ENCODE measurements at regions not wholly inside any gene's neighbourhood (a gene's known extent, or its start where the extent isn't known, plus 50 kb on each side); places are given as distances from the start of the nearest gene placed in this dataset.
"Not testable (repeated sequence)": the region's sequence is repeated elsewhere in the genome, so short reads cannot be mapped to it uniquely, and the experiment has no call there.

DNA sequence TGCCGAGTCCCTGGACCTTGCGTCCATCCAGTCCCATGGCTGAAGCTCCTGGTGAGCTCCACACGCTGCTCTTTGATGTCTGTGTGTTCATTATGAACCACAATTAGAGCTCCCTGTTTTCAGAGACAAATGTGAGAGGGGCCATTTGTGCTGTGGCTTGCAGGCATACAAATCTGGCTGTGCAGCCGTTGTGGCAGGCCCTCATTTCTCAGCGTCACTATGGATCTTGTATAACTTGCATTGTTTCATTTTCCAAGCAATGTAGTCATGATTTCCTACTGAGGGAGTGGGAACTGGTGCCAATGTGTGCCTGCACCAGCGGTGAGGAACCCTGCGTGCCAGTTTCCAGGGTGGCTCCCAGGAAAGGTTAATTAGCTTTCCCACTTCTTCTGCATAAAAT, 542.6 kb downstream of the TMEM114 start:
- DNase-seq, result no peak

DNA sequence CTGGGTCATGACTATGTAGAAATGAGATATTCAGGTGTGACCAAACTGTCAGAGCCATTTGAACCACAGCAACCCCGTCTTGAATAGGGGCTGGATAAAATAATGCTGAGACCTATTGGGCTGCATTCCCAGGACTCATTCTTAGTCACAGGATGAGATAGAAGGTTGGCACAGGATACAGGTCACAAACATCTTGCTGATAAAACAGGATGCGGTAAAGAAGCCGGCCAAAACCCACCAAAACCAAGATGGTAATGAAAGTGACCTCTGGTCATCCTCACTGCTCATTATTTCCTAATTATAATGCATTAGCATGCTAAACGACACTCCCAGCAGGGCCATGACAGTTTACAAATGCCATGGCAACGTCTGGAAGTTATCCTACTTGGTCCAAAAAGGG, 545.5 kb downstream of the TMEM114 start:
- no peak for DNase-seq

DNA sequence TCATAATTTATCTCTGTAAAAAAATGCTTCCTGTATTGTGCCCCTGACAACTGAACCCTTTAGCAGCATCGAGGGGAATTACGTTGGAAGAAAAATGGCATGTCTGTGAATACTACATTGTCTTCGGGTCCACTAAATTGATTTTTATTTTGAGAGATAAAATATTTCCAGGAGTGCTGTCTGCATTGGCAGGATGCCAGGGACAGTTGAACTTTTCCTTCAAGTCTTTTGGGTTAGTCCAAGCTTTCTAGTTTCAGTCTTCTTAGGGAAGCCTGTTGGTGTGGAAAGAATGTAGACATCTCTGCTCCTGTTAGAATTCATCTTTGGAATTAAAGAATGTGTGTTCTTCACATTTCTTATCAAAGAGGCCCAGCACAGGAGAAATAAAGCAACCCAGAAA, 557.9 kb downstream of the TMEM114 start:
- no peak for DNase-seq

DNA sequence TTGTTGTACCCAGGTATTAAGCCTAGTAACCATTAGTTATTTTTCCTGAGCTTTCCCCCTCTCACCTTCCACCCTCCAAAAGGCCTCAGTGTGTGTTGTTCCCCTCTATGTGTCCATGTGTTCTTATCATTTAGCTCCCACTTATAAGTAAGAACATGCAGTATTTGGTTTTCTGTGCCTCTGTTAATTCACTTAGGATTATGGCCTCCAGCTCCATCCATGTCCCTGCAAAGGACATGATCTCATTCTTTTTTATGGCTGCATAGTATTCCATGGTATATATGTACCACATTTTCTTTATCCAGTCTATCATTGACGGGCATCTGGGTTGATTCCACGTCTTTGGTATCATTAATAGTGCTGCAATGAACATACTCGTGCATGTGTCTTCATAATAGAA, 560.3 kb downstream of the TMEM114 start:
- not testable (repeated sequence) for DNase-seq

DNA sequence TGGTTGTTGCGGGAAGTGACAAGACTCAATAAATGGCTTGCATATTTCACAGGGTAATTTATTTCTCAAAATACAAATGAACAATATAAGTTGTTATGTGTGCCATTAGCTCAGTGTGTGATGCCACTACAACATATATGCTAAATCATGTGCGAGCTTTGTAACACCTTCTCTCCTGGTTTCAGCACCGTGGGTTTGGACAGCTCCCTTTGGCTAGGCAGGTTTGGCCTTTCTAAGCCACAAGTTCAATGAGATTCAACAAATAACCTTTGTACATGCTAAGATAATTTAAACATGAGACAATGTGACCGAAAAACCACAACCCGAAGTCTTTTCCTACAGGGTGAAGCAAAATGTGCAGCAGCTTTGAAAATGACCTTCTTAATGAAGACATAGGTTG, 563.9 kb downstream of the TMEM114 start:
- DNase-seq, result no peak

DNA sequence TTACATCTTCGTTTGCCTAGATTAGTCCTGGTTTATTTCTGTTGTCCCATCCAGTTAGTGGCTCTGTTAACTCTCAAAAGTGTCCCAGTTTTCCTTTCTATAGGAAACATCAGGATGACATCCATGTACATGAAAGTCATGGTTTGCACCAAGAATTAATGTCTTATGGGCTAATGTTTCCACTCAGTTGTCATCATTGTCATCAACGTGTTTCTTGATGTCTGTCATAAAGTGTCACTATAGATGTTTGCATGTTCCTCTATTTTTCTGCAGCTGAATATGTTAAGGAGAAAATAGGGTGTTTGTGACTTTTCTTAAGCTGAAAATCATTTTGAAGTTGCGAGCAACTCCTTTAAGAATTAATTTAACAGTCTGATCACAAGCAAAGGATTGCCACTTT, 567.0 kb downstream of the TMEM114 start:
- no peak for DNase-seq

DNA sequence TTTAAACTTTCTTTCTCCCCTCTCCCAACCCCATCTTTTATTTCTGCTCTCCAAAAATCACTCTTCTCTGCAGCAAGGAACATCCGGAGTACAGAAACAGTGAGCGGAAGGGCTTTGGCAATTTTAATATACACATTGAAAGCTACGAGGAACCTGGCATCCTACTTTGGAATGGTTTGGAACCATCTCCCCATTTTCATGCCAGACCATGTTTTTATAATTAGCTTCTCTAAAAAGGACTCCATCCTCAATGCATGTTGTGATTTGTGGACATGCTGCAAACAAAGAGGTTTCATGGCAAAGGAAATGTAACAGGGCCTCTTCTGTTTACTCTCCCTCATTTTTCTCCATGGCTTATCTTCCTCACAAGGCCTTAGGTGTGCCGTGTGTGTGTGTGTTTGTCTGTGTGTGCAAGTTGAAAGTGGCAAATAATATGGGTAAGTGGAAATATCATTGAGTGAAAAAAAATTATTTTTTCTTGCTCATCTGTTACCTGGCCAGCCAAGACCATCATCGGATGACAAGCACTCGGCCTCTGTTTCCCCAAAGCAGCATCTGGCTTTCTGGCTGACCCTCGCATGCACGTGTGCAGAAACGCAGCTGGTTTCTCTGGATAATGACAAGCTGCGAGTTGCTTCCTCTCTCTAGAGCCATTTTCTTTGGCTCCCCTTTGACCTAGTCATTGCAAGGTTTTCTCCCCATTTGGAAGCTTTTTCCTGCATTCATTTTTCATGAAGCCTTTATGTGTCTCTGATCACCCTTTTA, 585.0 kb downstream of the TMEM114 start:
- no peak for DNase-seq

DNA sequence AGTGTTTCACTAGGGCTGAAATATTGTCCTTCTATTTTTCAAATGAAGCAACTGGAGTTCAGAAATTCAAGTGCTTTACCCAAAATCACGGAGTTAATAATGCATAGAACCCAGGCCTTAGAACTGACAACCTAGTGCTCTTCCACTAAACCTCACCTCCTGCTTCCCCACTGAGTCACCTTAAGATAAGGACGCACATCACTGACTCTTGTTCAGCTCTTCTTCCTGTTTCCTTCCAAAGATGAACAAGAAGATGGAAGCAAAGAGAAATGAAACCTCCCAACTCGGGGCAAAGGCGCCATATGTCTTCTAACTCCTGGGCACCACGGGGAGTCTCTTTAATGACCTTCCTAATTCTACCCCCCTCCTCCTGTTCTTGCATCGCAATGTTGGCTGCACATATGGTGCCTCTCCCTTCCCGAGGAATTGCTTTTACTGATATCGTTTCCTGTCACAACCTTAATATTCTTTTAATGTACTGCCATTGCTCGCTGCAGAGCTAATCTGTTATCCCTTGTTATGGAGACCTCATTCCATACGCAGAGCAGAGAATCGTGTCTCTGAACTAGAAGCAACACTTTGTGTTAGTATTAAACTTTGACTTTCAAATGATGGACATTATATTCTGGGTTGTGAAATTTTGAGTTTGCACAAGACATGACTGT, 591.4 kb downstream of the TMEM114 start:
- peak; percentile 27 for DNase-seq

DNA sequence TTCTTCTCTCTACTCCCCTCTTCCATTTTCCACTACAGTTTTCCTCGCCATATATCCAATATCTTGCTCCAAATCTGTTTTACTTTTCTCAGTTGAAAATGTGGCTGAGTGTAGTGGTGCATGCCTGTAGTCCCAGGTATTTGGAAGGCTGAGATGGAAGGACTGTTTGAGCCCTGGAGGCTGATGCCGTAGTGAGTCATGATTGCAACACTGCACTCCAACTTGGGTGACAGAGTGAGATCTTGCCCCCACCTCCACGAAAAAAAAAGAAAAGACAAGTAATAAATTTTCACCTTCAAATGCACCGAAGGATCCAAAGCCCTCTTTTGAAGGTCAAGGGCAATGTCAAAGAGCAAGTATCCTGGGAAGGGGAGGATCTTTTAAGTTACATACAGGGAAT, 592.3 kb downstream of the TMEM114 start:
- DNase-seq, result no peak

DNA sequence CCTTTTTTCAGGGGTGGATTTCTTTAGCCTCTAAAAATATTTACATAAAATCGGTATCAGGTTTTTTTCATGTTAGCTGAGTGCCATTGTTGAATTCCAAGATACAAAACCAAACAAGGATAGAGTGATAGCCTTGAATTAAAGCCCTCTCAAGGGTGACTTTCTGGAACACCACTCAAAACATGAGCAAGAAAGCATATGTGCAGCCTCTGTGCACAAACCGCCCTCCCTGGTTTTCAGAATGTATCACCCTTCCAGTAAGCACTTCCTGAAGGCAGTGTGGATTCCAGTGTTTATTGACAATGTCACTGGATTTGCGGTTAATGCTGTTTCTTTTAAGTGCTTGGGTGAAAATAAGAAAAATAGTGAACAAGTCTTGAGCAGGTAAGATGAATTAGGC, 597.7 kb downstream of the TMEM114 start:
- no peak for DNase-seq

DNA sequence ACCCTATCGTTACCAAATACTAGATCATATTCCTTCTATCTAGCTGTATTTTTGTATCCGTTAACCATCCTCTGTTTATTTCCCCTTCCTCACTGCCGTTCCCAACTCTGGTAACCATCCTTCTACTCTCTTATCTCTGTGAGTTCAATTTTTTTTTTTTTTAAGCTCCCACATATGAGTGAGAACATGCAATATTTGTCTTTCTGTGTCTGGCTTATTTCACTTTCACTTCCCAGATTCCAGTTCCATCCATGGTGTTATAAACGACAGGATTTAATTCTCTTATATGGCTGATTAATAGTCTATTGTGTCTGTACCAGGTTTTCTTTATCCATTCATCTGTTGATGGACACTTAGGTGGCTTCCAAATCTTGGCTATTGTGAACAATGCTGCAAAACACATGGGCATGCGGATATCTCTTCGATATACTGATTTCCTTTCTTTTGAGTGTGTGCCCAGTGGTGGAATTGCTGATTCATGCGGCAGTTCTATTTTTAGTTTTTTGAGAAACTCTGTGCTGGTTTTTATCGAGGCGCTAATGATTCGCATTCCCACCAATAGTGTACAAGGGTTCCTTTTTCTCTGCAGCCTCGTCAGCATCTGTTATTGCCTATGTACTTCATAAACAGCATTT, 599.6 kb downstream of the TMEM114 start:
- no peak for DNase-seq

DNA sequence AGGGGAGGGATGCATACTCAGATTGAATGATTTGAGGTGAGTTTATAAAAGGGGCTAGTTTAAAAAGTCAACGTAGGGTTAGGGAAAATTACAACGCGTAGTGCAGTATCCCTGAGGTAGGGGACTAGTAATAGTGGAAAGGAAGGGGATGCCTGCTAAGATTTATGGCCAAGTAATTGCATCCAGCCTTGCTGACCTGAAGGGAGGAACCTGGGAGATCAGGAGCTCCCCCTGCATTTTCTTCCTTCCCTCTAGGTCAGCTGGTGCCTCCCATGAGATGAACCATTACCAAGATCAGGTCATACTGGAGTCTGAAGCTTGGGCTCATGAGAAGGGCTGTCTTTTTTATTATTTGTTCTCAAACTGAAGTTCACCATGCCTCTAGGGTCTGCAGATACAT, 606.6 kb downstream of the TMEM114 start:
- DNase-seq, result no peak

DNA sequence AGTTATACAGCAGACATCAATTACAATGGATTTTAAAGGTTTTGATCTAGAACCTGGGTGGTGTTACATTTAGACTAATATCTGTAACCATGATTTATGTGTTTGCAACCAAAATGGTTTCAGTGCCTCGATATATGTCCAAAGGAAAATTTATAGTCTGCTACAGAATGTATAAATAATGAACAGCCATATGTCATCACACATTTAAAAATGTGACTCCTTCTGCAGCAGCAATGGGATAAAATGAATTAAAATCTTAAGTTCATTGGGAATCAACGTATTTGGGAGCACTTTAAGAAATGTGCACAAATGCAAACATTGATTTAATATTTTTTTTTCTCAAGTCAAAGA, 610.2 kb downstream of the TMEM114 start:
- no peak for DNase-seq

DNA sequence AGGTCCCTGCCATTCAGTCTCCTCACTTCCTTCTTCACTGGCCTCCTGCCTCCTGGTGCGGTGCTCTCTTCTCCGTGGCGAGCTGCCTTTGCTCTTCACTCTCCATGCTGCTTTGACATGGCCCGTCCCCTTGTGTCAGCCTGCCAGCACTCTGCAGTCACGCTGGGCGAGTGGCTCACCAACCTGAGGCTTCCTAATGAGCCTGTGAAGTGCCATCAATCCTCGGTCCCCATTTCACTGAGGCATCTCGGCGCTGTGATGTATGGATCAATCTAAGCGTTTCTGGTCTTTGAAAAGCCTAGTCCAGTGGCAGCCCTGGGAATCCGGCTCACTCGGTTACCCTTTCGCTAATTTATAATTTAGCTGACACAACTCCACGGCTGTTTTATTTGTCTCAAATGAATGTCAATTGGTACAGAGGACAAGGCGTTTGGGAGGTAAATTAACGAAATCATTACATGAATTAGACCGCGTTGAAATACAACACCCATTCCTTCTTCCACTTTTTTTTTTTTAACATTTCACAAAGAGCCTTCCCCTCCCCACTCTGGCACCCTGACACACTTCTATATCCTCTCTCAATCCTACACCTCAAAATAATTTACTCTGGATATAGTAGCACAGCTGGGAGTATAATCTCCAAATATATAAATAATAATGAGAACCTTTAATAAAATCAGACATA, 610.7 kb downstream of the TMEM114 start:
- DNase-seq, result no peak

DNA sequence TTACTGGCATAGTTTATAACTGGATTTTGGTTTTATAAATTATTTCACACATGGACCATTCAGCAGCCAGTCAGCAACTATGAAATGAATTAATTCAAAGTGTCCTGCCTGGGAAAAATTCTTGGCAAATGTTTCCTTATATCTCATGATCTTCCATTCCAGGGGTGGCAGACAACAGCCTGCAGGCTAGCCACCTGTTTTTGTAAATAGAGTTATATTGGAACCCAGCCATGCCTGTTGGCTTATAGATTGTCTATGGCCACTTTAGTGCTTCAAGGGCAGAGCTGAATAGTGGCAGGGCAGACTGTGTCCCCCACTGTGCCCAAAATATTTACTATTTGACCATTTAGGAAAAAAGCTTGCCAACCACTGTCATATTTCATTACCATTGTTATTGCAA, 613.7 kb downstream of the TMEM114 start:
- no peak for DNase-seq

DNA sequence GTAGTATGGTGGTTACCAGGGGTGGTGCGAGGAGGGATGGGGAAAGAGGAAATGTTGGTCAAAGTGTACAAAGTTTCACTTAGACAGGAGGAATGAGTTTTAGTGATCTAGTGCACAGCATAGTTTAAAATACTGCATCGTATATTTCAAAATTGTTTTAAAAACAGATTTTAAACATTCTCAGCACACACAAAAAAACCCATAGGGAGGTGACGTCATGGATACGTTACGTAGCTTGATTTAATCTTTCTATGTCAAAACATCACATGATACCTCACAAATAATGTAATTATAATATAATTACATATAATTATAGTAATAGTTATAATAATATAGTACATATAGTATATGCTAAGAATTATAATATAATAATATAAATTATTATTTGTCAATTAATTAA, 614.2 kb downstream of the TMEM114 start:
- DNase-seq, result no peak

DNA sequence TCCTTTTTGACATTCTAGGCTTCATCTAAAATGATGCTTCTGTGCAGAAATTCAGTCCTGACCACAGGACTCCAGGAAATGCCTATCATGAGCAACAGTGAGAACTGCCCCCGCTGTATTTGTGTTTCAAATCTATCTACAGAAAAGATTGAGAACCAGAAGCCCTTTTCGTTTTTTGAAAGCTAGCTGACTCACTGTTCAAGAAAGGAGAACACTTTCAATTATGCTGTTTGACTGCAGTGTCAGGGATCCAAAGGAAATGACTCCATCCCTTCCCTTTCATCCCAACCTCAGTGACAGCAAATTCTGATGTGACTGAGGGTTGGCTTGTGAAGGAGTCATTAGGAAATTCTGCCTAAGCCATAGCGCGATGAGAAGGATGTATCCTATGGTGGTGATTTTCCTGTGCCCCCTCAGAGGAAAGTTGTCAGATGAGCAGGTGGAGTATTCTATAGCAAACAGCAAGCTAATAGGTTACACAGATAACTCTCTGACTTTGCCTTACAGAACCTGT, 622.3 kb downstream of the TMEM114 start:
- no peak for DNase-seq

DNA sequence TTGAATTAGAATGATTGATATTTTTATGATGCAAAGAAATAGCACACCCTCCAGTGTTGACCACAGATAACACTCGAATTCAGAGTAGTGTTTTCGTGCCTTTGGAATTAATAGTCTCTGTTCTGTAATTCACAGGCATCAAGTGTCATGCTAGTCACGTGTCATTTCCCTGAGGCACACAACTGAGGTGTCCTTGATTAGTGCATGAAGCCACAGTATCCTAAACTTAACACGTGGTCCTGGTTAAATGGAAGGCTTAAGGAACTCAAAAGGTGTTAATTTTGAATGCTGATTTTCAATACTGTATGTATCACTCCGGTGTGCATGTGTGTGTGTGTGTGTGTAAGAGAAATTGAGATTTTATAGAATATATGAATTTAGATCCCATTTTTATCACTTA, 625.6 kb downstream of the TMEM114 start:
- no peak for DNase-seq

DNA sequence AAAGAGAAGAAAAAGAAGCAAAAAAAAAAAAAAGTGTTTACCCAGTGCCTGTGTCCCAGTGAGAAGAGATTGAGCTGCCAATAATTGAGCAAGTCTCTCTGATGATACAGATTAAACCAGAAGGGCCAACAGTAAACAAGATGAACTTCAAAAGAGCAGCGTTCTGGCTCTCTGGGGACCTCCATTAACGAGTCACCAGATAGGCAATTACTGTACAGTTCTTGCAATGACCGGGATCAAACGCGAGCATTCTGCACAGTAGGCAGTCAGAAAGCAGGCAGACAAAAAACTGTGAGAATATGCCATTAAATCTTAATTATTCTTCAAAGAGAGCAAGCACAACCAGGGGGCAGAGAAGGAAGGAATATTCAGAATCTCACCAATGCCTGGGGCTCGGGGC, 626.1 kb downstream of the TMEM114 start:
- DNase-seq, result peak; percentile 37

DNA sequence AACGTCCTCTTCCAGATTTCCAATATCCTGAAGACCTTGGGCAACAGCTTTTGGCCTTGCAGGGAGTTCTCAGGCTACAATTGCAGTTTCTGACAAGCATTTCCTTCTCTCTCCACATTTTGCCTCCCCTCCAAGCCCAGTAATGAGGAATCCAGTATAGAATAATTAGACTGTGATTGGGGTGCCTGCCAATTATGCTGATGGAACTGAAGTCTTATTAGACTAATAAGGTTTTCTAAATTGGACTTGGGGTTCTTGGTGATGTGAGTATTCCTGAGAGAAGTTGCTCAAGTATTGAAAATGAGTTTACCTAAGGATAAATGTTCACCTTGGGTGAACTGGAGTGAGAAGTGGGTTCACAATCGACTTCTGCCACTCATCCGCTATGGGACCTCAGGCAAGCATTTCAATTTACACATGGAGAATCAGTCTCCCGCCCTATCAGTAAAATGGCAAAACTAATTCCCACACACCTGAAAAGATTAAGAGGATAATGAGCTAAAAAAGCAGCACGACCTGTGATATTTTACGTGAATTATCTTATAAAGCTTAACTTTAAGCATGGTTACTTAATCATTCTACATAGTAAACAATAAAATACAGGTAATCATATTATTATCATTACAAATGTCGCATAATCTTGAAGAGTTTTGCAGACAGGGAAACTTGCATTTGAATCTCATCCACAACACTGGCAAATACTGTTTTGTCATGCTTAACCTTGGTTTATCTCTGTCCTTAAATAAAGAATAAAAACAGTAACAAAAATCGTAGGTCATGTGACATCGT, 628.0 kb downstream of the TMEM114 start:
- no peak for DNase-seq

DNA sequence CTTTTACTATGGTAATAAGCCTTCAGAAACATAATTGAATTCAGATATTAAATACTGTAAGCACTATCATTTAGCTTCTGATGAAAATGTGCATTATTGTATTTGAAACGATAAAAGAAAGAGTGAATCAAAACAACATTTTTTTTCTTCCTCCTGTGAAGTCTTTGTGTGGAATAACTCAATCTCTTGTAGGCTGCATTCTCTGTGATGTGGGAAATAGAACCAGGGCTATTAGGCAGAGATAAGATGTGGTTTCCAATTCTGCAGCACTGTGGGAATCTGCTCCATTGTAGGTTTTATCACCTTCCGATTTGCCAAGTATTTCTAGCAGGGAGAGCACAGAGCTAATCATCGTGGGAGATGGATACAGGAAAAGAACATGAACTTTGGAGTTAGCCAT, 624.5 kb downstream of the RBFOX1 start:
- DNase-seq, result no peak

DNA sequence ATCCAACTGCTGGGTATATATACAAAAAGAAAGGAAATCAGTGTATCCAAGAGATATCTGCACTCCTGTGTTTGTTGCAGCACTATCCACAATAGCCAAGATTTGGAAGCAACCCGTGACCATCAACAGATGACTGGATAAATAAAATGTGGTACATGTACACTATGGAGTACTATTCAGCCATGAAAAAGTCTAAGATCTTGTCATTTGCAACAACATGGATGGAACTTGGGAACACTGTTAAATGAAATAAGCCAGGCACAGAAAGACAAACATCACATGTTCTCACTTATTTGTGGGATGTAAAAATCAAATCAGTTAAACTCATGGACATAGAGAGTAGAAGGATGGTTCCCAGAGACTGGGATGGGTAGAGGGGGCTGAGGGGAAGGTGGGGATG, 620.7 kb downstream of the RBFOX1 start:
- DNase-seq, result no peak

DNA sequence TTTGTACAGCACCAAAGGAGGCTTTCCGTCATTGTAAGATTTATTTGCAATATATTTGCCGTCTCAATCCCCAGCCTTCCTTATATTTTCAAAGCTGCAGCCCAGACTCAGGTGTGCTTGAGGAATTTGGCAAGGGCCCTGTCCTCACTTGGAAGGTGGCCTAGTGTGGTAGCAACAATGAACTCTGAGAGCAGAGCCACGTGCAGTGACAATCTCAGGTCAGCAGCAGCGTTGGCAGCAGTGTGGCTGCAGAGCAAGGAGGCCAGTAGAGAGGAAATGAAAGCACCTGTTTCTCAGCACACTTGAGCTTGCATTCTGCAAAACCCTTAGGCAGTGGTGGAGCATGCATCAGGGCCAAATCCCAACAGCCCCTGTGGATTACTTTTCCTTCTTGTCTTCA, 613.5 kb downstream of the RBFOX1 start:
- DNase-seq, result no peak

Measured in NCI-H82 (cell line).